Liver (tissue), 3 donors: ENCODE measurements at regions not wholly inside any gene's neighbourhood (a gene's known extent, or its start where the extent isn't known, plus 50 kb on each side); places are given as distances from the start of the nearest gene placed in this dataset.

Experiments used
- GABPA ChIP-seq, 2 donors: IDR thresholded peaks in 1 of 2; conservative IDR thresholded peaks in 1 of 2; 2 replicates each; pipeline ENCODE4 v1.6.1; 2016; ENCODE audit warnings: antibody characterized with exemption in 2 of 2, mild to moderate bottlenecking in 1 of 2, moderate library complexity in 1 of 2
- HNF4G ChIP-seq: IDR thresholded peaks from 2 replicates; pipeline ENCODE4 v1.6.1; 2016; ENCODE audit warnings: antibody characterized with exemption
- JUND ChIP-seq, 2 donors: IDR thresholded peaks; 2 replicates each; pipeline ENCODE4 v1.6.1; 2016; ENCODE audit warnings: antibody characterized with exemption in 2 of 2
- RAD21 ChIP-seq, 2 donors: IDR thresholded peaks; 2 replicates each; pipeline ENCODE4 v1.6.1; 2016; ENCODE audit warnings: antibody characterized with exemption in 2 of 2, mild to moderate bottlenecking in 2 of 2
- RXRA ChIP-seq, 2 donors: IDR thresholded peaks; 2 replicates each; pipeline ENCODE4 v1.6.1; 2017 to 2018; ENCODE audit warnings: antibody characterized with exemption in 2 of 2, mild to moderate bottlenecking in 1 of 2
- SP1 ChIP-seq: IDR thresholded peaks from 2 replicates; pipeline ENCODE4 v1.6.1; 2018; ENCODE audit warnings: antibody characterized with exemption, mild to moderate bottlenecking
- TAF1 ChIP-seq: conservative IDR thresholded peaks from 2 replicates; pipeline ENCODE4 v1.6.1; 2016; ENCODE audit warnings: antibody characterized with exemption, mild to moderate bottlenecking
- YY1 ChIP-seq: IDR thresholded peaks from 2 replicates; pipeline ENCODE4 v1.6.1; 2016; ENCODE audit warnings: antibody characterized with exemption, mild to moderate bottlenecking
- TF ChIP-seq, protein P1 (sequence below): fragments of 150-350 bp; IDR thresholded peaks from 2 replicates; pipeline ENCODE4 v1.5.1; 2017; ENCODE audit warnings: improper control_type of control experiment, low read depth, low read length; ENCODE audit not compliant: missing input control
- TF ChIP-seq, protein P2 (sequence below): IDR thresholded peaks from 2 replicates; pipeline ENCODE4 v1.6.1; 2016; ENCODE audit warnings: antibody characterized with exemption
- TF ChIP-seq, protein P3 (sequence below): IDR thresholded peaks from 2 replicates; pipeline ENCODE4 v1.6.1; 2016; ENCODE audit warnings: antibody characterized with exemption, mild to moderate bottlenecking
- donor health status: healthy.
- donor health status: healthy.

DNA sequence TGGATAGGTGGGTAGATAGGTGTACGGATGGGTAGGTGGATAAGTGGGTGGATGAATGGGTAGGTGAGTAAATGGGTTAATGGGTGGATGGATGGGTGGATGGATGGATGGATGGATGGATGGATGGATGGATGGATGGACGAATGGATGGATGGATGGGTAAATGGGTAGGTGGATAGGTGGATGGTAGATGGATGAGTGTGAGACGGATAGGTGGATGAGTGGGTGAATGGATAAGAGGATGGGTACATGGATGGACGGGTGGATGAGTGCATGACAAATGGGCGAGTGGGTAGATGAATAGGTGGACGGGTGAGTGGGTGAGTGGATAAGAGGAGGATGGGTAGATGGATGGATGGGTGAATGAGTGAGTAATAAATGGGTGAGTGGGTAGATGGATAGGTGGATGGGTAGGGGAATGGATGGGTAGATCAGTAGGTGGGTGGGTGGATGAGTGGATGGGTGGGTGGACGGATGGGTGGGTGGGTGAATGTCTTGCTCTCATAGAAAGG, 179.2 kb downstream of the FGF18 start:
- TF ChIP-seq, protein P1, sequence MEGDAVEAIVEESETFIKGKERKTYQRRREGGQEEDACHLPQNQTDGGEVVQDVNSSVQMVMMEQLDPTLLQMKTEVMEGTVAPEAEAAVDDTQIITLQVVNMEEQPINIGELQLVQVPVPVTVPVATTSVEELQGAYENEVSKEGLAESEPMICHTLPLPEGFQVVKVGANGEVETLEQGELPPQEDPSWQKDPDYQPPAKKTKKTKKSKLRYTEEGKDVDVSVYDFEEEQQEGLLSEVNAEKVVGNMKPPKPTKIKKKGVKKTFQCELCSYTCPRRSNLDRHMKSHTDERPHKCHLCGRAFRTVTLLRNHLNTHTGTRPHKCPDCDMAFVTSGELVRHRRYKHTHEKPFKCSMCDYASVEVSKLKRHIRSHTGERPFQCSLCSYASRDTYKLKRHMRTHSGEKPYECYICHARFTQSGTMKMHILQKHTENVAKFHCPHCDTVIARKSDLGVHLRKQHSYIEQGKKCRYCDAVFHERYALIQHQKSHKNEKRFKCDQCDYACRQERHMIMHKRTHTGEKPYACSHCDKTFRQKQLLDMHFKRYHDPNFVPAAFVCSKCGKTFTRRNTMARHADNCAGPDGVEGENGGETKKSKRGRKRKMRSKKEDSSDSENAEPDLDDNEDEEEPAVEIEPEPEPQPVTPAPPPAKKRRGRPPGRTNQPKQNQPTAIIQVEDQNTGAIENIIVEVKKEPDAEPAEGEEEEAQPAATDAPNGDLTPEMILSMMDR = no peak
- TF ChIP-seq RAD21 (IDR thresholded peaks at IDR 0.05) = no peak
- TF ChIP-seq TAF1 = no peak
- TF ChIP-seq RXRA (IDR thresholded peaks at IDR 0.05) = no peak
- TF ChIP-seq, protein P2, sequence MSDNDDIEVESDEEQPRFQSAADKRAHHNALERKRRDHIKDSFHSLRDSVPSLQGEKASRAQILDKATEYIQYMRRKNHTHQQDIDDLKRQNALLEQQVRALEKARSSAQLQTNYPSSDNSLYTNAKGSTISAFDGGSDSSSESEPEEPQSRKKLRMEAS = no peak
- TF ChIP-seq, protein P3, sequence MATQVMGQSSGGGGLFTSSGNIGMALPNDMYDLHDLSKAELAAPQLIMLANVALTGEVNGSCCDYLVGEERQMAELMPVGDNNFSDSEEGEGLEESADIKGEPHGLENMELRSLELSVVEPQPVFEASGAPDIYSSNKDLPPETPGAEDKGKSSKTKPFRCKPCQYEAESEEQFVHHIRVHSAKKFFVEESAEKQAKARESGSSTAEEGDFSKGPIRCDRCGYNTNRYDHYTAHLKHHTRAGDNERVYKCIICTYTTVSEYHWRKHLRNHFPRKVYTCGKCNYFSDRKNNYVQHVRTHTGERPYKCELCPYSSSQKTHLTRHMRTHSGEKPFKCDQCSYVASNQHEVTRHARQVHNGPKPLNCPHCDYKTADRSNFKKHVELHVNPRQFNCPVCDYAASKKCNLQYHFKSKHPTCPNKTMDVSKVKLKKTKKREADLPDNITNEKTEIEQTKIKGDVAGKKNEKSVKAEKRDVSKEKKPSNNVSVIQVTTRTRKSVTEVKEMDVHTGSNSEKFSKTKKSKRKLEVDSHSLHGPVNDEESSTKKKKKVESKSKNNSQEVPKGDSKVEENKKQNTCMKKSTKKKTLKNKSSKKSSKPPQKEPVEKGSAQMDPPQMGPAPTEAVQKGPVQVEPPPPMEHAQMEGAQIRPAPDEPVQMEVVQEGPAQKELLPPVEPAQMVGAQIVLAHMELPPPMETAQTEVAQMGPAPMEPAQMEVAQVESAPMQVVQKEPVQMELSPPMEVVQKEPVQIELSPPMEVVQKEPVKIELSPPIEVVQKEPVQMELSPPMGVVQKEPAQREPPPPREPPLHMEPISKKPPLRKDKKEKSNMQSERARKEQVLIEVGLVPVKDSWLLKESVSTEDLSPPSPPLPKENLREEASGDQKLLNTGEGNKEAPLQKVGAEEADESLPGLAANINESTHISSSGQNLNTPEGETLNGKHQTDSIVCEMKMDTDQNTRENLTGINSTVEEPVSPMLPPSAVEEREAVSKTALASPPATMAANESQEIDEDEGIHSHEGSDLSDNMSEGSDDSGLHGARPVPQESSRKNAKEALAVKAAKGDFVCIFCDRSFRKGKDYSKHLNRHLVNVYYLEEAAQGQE = no peak
- TF ChIP-seq JUND (IDR thresholded peaks at IDR 0.05) = no peak
- TF ChIP-seq GABPA (IDR thresholded peaks at IDR 0.05 in 1 of 2, conservative IDR thresholded peaks at IDR 0.05 in 1 of 2) = no peak
- TF ChIP-seq SP1 = no peak
- TF ChIP-seq YY1 = no peak
- no peak for TF ChIP-seq HNF4G
